Lower leg skin (tissue), 3 donors: ENCODE measurements at regions not wholly inside any gene's neighbourhood (a gene's known extent, or its start where the extent isn't known, plus 50 kb on each side); places are given as distances from the start of the nearest gene placed in this dataset.

Experiments
- CTCF ChIP-seq, 3 donors: fragments of 450-650 bp; IDR thresholded peaks; one replicate each; pipeline ENCODE4 v1.5.1; 2016; ENCODE audit warnings: antibody characterized with exemption in 3 of 3, mild to moderate bottlenecking in 3 of 3, moderate library complexity in 2 of 3
- POLR2A ChIP-seq, 2 donors: fragments of 450-650 bp; IDR thresholded peaks; one replicate each; pipeline ENCODE4 v1.6.1; 2016 to 2017; ENCODE audit warnings: antibody characterized with exemption in 2 of 2, mild to moderate bottlenecking in 1 of 2, moderate library complexity in 1 of 2

- TF ChIP-seq CTCF (IDR thresholded peaks at IDR 0.05) (no peak), POLR2A (IDR thresholded peaks at IDR 0.05) (no peak)
These were observed 225.1 kb downstream of the TFCP2L1 start for GRCh38 chr2:121059651-121060649.
